Astrocyte of the spinal cord (primary cell): ENCODE measurements at regions not wholly inside any gene's neighbourhood (a gene's known extent, or its start where the extent isn't known, plus 50 kb on each side); places are given as distances from the start of the nearest gene placed in this dataset.
"Not testable (repeated sequence)": the region's sequence is repeated elsewhere in the genome, so short reads cannot be mapped to it uniquely, and the experiment has no call there.

Experiments
- DNase-seq: peaks from one replicate; pipeline ENCODE4 v3.0.0; 2011; ENCODE audit warnings: low read depth, low spot score
- H3K4me3 ChIP-seq: 2 replicates; pipeline ENCODE4 v1.5.1; 2011; ENCODE audit warnings: low read depth, mild to moderate bottlenecking, low read length, moderate library complexity
- in situ Hi-C: cut with HindIII; loops from 2 replicates; pipeline ENCODE4 v1.10.0; 2017; ENCODE audit warnings: low sequenced_read_pairs
- TF ChIP-seq, protein P1 (sequence below): IDR thresholded peaks from 2 replicates; pipeline ENCODE4 v1.5.1; 2012; ENCODE audit warnings: low read depth, mild to moderate bottlenecking, low read length, inconsistent platforms

DNA sequence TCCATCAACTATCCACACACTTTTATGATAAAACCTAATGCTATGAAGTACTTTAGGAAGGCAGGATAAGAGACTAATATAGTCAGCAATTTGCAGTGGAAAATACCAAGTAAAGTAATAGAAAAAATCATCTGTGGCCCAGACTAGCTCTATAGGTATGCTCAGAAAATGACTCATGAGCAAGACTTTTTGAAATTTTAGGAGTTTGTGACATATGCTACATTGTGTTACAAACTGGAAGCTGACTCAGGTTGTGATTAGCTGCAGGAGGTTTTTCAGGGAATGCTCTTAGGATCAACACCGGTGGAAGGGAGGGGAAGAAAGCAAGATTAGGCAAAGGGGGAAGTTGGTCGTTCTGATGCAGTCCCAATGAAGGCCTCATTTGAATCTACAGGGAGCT is 56.1 kb downstream of the FEZF1 start:
- no peak overlapping the region for H3K4me3 ChIP-seq
- no peak for DNase-seq
- in situ Hi-C loops, result no loop called here
- TF ChIP-seq, protein P1, sequence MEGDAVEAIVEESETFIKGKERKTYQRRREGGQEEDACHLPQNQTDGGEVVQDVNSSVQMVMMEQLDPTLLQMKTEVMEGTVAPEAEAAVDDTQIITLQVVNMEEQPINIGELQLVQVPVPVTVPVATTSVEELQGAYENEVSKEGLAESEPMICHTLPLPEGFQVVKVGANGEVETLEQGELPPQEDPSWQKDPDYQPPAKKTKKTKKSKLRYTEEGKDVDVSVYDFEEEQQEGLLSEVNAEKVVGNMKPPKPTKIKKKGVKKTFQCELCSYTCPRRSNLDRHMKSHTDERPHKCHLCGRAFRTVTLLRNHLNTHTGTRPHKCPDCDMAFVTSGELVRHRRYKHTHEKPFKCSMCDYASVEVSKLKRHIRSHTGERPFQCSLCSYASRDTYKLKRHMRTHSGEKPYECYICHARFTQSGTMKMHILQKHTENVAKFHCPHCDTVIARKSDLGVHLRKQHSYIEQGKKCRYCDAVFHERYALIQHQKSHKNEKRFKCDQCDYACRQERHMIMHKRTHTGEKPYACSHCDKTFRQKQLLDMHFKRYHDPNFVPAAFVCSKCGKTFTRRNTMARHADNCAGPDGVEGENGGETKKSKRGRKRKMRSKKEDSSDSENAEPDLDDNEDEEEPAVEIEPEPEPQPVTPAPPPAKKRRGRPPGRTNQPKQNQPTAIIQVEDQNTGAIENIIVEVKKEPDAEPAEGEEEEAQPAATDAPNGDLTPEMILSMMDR, result no peak

DNA sequence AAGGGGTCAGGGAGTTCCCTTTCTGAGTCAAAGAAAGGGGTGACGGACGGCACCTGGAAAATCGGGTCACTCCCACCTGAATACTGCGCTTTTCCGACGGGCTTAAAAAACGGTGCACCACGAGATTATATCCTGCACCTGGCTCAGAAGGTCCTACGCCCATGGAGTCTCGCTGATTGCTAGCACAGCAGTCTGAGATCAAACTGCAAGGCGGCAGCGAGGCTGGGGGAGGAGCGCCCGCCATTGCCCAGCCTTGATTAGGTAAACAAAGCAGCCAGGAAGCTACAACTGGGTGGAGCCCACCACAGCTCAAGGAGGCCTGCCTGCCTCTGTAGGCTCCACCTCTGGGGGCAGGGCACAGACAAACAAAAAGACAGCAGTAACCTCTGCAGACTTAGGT is 65.8 kb downstream of the FEZF1 start:
- H3K4me3 ChIP-seq, DNase-seq, in situ Hi-C loops: not testable (repeated sequence)

DNA sequence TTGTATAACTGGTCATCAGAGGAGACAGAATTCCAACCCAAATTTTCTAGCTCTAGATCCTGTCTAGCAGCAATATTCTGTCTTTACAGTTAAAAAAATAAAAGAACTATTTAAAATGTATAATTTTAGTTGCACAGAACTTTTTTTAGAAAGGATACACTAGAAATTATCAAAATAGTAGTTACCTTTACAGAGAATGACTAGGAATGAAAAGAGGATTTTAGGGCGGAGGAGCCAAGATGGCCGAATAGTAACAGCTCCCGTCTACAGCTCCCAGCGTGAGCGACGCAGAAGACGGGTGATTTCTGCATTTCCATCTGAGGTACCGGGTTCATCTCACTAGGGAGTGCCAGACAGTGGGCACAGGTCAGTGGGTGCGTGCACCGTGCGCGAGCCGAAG is 66.3 kb downstream of the FEZF1 start:
- DNase-seq, in situ Hi-C loops, H3K4me3 ChIP-seq: not testable (repeated sequence)

DNA sequence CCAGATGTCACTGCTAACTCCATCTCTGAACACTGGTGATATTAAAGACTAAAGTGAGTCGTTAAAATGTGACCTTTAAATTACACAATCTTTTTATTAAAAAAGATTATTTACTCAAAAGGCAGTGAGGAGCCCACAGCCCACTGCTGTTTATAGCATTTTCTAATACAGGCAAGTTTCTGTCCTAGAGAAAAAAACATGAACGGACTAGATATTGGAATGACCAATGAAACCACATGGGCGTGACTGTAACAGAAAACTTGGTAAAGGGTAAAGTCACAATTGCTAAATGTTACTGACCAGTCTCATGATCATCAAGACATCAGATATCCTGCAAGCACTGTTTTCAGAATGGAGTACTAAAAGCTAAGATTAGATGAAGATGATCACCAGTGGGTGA is 78.7 kb downstream of the FEZF1 start:
- in situ Hi-C loops, result no loop called here
- no peak overlapping the region for H3K4me3 ChIP-seq
- TF ChIP-seq, protein P1, result no peak
- DNase-seq, result no peak

DNA sequence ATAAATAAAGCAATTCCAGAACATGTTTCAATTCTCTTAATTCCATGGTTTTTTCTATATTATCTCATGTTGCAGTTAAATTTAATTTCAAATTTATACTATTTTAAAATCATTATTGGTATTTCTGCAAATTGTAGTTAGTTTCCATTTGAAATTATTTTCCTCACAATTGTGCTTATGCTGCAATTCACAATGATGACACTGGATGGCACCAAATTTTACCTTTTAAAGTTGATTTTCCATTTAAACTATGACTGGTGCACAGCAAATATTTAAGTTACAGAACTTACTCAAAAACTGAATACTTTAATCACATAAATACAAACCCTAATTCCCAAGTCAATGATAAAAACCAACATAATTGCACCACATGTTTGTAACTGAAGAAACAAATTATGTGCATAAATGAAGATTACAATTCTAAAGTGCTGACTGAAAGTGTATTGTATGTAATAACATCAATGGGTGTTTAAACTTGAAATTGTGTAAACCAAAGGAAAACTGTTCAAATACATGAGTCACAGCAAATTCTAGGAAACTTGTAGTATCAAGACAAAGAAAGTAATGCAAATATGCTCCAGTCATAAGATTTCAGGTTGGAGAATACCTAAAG is 75.3 kb upstream of the AASS start:
- H3K4me3 ChIP-seq, result no peak overlapping the region
- in situ Hi-C loops, result no loop called here
- DNase-seq, result peak; percentile 26
- TF ChIP-seq, protein P1, result peak; percentile 66

DNA sequence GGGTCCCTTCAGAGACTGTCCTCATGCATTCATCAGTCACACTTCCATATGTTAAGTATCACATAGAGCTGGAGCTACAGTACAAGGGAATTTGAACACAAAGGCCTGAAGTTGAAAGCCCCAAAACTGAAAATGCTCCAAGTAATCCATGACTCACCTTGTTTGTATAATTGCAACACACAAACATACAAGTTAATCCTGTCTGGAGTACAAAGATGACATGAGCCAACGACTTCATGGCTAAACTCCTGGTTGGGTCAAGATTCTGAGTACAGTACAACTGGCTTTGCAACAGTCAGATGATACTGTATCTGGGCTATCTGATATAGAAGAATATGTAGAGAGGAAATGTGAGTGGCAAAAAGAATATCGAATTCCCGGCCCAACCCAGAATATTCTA is 73.1 kb upstream of the AASS start:
- TF ChIP-seq, protein P1, result no peak
- DNase-seq, result no peak
- H3K4me3 ChIP-seq, result no peak overlapping the region
- in situ Hi-C loops, result no loop called here

DNA sequence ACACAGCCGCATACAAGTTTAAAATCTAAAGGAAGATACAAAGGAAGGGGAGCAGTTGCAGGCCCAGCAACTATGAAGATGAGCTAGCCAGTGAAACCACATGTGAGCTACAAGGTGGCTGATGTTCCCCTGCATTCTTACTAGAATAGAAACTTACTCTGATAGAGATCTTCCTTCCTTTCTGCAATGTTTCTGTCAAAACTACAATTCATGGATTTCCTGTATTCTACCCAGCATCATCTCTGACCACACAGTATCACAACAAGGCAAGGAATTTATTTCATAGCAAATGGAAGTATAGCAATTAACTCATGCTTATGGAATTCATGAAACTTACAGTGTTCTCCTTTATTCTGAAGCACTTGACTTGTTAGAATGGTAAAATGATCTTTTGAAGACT is 68.7 kb upstream of the AASS start:
- H3K4me3 ChIP-seq, result no peak overlapping the region
- DNase-seq, result no peak
- in situ Hi-C loops, result no loop called here
- TF ChIP-seq, protein P1, result no peak

DNA sequence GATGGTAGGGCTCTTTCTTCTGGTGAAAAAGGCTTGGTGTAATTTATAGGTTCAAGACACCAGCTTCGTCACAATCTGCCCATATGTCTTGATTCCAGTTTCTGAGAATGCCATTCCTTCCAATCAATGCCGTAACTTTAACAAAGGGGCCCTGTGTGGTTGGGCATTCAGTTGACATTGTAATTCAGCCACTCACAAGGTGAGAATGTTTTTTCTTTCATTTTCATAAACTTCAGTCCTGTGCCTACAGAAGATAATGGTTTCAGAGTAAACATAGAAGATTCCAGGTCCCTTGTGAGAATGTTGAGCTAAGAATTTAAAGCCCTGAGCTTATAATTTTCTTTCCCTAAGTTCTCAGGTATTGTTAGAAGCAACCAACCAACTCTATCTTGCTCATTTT is 67.3 kb upstream of the AASS start:
- TF ChIP-seq, protein P1, result no peak
- in situ Hi-C loops, result no loop called here
- no peak overlapping the region for H3K4me3 ChIP-seq
- DNase-seq, result no peak
